ENCODE measurements at regions not wholly inside any gene's neighbourhood (a gene's known extent, or its start where the extent isn't known, plus 50 kb on each side); places are given as distances from the start of the nearest gene placed in this dataset.

DNA sequence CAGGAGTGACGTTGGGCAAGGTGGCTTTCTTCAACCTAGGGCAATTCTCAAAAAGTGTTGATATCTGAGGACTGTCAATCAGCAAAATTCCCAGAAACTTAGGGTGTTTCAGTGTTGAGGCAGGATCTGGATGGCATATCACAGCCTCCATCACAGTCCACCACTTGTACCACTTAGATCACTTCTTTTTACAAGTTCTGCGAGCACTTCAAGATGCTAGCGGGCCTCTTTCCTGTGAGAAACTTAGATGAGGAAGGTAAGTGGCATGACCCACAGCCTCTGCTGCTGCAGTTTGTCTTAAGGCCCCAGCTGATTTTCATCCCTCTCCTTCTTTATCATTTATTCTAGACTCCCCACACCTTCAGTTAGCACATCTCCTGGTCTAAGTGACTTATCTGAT, 295.4 kb upstream of the ZNF521 start:
- TF ChIP-seq ZFX (IDR thresholded peaks at IDR 0.05), result no peak
- TF ChIP-seq, protein P1, sequence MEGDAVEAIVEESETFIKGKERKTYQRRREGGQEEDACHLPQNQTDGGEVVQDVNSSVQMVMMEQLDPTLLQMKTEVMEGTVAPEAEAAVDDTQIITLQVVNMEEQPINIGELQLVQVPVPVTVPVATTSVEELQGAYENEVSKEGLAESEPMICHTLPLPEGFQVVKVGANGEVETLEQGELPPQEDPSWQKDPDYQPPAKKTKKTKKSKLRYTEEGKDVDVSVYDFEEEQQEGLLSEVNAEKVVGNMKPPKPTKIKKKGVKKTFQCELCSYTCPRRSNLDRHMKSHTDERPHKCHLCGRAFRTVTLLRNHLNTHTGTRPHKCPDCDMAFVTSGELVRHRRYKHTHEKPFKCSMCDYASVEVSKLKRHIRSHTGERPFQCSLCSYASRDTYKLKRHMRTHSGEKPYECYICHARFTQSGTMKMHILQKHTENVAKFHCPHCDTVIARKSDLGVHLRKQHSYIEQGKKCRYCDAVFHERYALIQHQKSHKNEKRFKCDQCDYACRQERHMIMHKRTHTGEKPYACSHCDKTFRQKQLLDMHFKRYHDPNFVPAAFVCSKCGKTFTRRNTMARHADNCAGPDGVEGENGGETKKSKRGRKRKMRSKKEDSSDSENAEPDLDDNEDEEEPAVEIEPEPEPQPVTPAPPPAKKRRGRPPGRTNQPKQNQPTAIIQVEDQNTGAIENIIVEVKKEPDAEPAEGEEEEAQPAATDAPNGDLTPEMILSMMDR (conservative IDR thresholded peaks at IDR 0.05), result no peak
- no peak overlapping the region for H3K27ac ChIP-seq

DNA sequence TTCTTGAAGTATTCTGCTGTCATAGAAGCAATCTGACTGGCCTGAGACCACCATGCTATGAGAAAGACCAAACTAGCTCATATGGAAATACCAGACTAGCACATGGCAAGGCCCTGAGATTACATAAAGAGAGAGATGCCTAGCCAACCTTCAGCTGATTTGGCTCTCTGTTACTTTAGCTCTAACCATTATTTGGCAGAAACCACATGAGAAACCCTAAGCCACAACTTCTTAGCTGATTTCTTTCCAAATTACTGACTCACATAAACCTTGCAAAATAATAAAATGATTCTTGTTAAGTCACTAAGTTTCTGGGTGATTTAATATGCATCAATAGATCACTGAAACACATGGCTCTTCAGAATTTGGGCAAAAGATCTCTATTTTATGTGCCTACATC, 295.0 kb upstream of the ZNF521 start:
- H3K27ac ChIP-seq, result no peak overlapping the region
- TF ChIP-seq, protein P1 (conservative IDR thresholded peaks at IDR 0.05), result no peak
- TF ChIP-seq ZFX (IDR thresholded peaks at IDR 0.05), result no peak

DNA sequence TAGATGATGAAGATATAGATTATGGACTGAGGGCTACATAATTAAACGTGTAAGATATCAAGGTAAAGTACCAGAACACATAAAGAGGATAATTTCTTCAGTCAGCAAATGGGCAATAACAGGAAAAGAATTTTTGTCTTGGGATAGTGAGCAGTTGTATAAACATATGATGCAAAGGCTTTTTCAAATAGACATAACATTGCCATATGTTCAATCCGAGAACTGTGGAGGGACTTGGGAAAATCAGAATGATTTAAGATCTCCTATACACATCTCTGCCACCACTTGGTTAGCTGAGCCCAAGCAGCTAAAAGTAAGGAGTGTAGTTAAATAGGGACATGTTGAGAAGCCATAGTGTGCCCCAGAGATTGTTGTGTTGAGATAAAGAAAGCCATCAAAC, 287.6 kb upstream of the ZNF521 start:
- H3K27ac ChIP-seq, result no peak overlapping the region
- TF ChIP-seq ZFX (IDR thresholded peaks at IDR 0.05), result no peak
- TF ChIP-seq, protein P1 (conservative IDR thresholded peaks at IDR 0.05), result no peak

DNA sequence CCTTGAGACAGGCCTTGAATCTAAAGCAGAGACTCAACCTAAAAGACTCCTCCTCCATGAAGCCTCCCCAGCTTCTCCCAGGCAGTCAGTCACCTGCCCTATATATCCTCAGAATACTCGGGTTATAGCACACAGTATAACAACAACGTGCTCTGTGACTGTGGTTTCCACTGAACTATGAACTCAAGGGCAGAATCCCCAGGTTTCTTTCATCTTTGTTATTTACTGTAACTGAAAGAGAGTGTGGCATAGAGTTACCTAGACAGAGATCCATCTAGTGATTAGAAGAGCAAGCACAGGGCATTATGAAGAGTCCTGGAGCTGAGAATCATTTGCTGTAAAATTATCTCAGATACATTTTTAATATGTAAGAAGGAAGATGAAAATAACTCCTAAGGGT, 281.6 kb upstream of the ZNF521 start:
- no peak overlapping the region for H3K27ac ChIP-seq
- TF ChIP-seq ZFX (IDR thresholded peaks at IDR 0.05), result no peak
- TF ChIP-seq, protein P1 (conservative IDR thresholded peaks at IDR 0.05), result no peak

DNA sequence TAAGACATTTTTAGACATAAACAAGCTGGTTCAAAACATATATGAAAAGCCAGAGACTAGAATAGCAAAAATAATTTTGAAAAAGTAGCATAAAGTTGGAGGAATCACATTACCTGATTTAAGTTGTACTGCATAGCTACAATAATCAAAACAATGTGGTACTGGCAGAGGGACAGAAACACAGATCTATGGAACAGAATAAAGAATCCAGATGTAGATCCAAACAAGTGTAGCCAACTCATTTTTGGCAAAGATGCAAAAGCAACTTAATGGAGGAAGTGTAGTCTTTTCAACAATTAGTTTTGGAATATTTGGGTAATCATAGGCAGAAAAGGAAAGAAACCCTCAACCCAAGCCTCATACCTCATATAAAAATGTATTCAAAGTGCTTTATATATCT, 278.7 kb upstream of the ZNF521 start:
- H3K27ac ChIP-seq, result no peak overlapping the region
- TF ChIP-seq, protein P1 (conservative IDR thresholded peaks at IDR 0.05), result no peak
- TF ChIP-seq ZFX (IDR thresholded peaks at IDR 0.05), result no peak

DNA sequence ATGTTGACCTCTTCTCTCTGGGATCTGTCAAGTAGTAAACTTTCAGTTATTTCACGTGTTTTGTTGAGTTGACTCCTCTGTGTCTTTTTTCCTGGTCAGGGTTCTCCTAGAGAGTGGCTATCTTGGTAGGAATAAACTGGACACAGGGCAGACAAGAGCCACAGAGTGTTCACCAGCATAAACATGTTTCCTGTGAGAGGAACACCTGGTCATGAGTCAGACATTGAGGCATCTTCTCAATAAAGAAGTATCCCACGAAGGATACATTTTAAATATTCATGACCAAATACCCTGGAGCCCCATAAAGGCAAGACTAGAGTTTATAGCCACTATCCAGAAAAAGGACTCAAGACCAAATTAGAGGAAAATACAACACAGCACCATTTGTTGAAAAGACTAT, 269.7 kb upstream of the ZNF521 start:
- TF ChIP-seq ZFX (IDR thresholded peaks at IDR 0.05), result no peak
- TF ChIP-seq, protein P1 (conservative IDR thresholded peaks at IDR 0.05), result no peak
- no peak overlapping the region for H3K27ac ChIP-seq

DNA sequence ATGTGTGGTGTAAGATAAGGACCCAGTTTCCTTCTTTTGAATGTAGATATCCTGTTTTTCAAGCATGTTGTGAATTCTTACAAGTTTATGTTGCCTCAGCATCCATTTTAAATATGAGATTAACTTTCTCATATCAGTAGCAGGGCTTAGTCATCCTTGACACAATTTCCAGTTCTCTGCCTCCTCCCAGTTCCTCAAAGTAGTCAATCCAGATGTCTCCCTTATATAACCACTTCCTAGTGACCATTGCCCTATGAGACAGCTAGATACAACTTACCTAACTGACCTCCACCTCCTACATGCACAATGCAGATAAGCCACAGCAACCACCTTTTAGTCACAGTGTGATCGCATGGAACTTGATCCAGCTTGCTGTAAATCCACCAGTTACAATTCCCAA, 269.2 kb upstream of the ZNF521 start:
- H3K27ac ChIP-seq, result no peak overlapping the region
- TF ChIP-seq ZFX (IDR thresholded peaks at IDR 0.05), result no peak
- TF ChIP-seq, protein P1 (conservative IDR thresholded peaks at IDR 0.05), result no peak
